OCI-LY3 (cell line): ENCODE measurements at regions not wholly inside any gene's neighbourhood (a gene's known extent, or its start where the extent isn't known, plus 50 kb on each side); places are given as distances from the start of the nearest gene placed in this dataset.

Experiments
- EZH2phosphoT487 ChIP-seq: fragments of 200-600 bp; shearing (Covaris generic); IDR thresholded peaks from 2 replicates; pipeline ENCODE4 v1.6.1; 2018; ENCODE audit warnings: antibody characterized with exemption, mixed run types, low read depth
- TF ChIP-seq, protein P1 (sequence below): fragments of 200-600, 300-600 bp; sonication (generic); IDR thresholded peaks from 2 replicates; pipeline ENCODE4 v1.5.1; 2014; ENCODE audit warnings: antibody characterized with exemption, low read length, low read depth

- TF ChIP-seq EZH2phosphoT487: no peak
- TF ChIP-seq, protein P1, sequence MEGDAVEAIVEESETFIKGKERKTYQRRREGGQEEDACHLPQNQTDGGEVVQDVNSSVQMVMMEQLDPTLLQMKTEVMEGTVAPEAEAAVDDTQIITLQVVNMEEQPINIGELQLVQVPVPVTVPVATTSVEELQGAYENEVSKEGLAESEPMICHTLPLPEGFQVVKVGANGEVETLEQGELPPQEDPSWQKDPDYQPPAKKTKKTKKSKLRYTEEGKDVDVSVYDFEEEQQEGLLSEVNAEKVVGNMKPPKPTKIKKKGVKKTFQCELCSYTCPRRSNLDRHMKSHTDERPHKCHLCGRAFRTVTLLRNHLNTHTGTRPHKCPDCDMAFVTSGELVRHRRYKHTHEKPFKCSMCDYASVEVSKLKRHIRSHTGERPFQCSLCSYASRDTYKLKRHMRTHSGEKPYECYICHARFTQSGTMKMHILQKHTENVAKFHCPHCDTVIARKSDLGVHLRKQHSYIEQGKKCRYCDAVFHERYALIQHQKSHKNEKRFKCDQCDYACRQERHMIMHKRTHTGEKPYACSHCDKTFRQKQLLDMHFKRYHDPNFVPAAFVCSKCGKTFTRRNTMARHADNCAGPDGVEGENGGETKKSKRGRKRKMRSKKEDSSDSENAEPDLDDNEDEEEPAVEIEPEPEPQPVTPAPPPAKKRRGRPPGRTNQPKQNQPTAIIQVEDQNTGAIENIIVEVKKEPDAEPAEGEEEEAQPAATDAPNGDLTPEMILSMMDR: no peak
Observed at GRCh38 chr10:56181607-56182006, 179.5 kb downstream of the ZWINT start.
